H9 (cell line): ENCODE measurements at regions not wholly inside any gene's neighbourhood (a gene's known extent, or its start where the extent isn't known, plus 50 kb on each side); places are given as distances from the start of the nearest gene placed in this dataset.

Experiments
- DNase-seq: peaks from one replicate; pipeline ENCODE4 v3.0.0-alpha.2; 2017
- H2AFZ ChIP-seq: one replicate; pipeline ENCODE4 v1.6.1; 2013; ENCODE audit warnings: mild to moderate bottlenecking, low read length, control low read depth, moderate library complexity
- H2AK5ac ChIP-seq: 2 replicates; pipeline ENCODE4 v1.6.1; 2013; ENCODE audit warnings: low read length, control low read depth, mixed read lengths; ENCODE audit not compliant: insufficient read length
- H2BK120ac ChIP-seq: one replicate; pipeline ENCODE4 v1.6.1; 2013; ENCODE audit warnings: low read depth, mild to moderate bottlenecking, low read length, control low read depth, inconsistent platforms; ENCODE audit not compliant: poor library complexity, severe bottlenecking
- H2BK12ac ChIP-seq: 2 replicates; pipeline ENCODE4 v1.6.1; 2013; ENCODE audit warnings: low read length, control low read depth, mixed read lengths, low read depth; ENCODE audit not compliant: insufficient read length
- H2BK15ac ChIP-seq: 2 replicates; pipeline ENCODE4 v1.6.1; 2013; ENCODE audit warnings: low read depth, low read length, control low read depth
- H2BK20ac ChIP-seq: one replicate; pipeline ENCODE4 v1.6.1; 2013; ENCODE audit warnings: low read depth, mild to moderate bottlenecking, low read length, control low read depth, inconsistent platforms; ENCODE audit not compliant: poor library complexity, severe bottlenecking
- H2BK5ac ChIP-seq: 2 replicates; pipeline ENCODE4 v1.6.1; 2013; ENCODE audit warnings: low read length, control low read depth, mixed read lengths; ENCODE audit not compliant: insufficient read length
- H3K14ac ChIP-seq: 2 replicates; pipeline ENCODE4 v1.6.1; 2013; ENCODE audit warnings: low read length, control low read depth; ENCODE audit not compliant: insufficient read depth
- H3K18ac ChIP-seq: 2 replicates; pipeline ENCODE4 v1.6.1; 2013; ENCODE audit warnings: low read depth, mild to moderate bottlenecking, mixed read lengths, low read length, control low read depth; ENCODE audit not compliant: insufficient read length
- H3K23ac ChIP-seq: 2 replicates; pipeline ENCODE4 v1.6.1; 2013; ENCODE audit warnings: low read length, control low read depth, mixed read lengths, low read depth; ENCODE audit not compliant: insufficient read length
- H3K23me2 ChIP-seq: 2 replicates; pipeline ENCODE4 v1.6.1; 2013; ENCODE audit warnings: low read depth, mild to moderate bottlenecking, mixed read lengths, low read length, control low read depth; ENCODE audit not compliant: insufficient read length, poor library complexity, severe bottlenecking
- H3K27ac ChIP-seq: 2 replicates; pipeline ENCODE4 v1.5.1; 2013; ENCODE audit warnings: low read length, control low read depth, mixed read lengths, low read depth; ENCODE audit not compliant: insufficient read length
- H3K27me3 ChIP-seq: 2 replicates; pipeline ENCODE4 v1.6.1; 2013; ENCODE audit warnings: low read length, control low read depth, inconsistent platforms; ENCODE audit not compliant: insufficient read depth
- H3K4ac ChIP-seq: 2 replicates; pipeline ENCODE4 v1.6.1; 2013; ENCODE audit warnings: low read depth, mild to moderate bottlenecking, control low read depth, inconsistent platforms, low read length, moderate library complexity
- H3K4me1 ChIP-seq: 2 replicates; pipeline ENCODE4 v1.6.1; 2013; ENCODE audit warnings: low read length, control low read depth, inconsistent platforms; ENCODE audit not compliant: insufficient read depth
- H3K4me2 ChIP-seq: 2 replicates; pipeline ENCODE4 v1.6.1; 2013; ENCODE audit warnings: low read length, control low read depth, mixed read lengths; ENCODE audit not compliant: insufficient read length, insufficient read depth
- H3K56ac ChIP-seq: 2 replicates; pipeline ENCODE4 v1.6.1; 2013; ENCODE audit warnings: low read depth, mild to moderate bottlenecking, mixed read lengths, low read length, control low read depth; ENCODE audit not compliant: insufficient read length
- H3K79me1 ChIP-seq: 2 replicates; pipeline ENCODE4 v1.6.1; 2013; ENCODE audit warnings: low read depth, mild to moderate bottlenecking, moderate library complexity, low read length, control low read depth, inconsistent platforms; ENCODE audit not compliant: insufficient read depth, poor library complexity, severe bottlenecking
- H3K79me2 ChIP-seq: 2 replicates; pipeline ENCODE4 v1.6.1; 2013; ENCODE audit warnings: low read length, control low read depth, inconsistent platforms; ENCODE audit not compliant: insufficient read depth
- H3K9ac ChIP-seq: 2 replicates; pipeline ENCODE4 v1.6.1; 2013; ENCODE audit warnings: low read length, control low read depth, mixed read lengths; ENCODE audit not compliant: insufficient read length; ENCODE audit errors: extremely low read depth
- H3K9me3 ChIP-seq: one replicate; pipeline ENCODE4 v1.6.1; 2013; ENCODE audit warnings: low read depth, low read length, inconsistent platforms; ENCODE audit not compliant: control insufficient read depth
- H3T11ph ChIP-seq: one replicate; pipeline ENCODE4 v1.6.1; 2013; ENCODE audit warnings: mild to moderate bottlenecking, low read length, control low read depth, inconsistent platforms
- H4K20me1 ChIP-seq: one replicate; pipeline ENCODE4 v1.6.1; 2013; ENCODE audit not compliant: control insufficient read depth, insufficient read length, insufficient read depth
- H4K5ac ChIP-seq: 2 replicates; pipeline ENCODE4 v1.6.1; 2013; ENCODE audit warnings: low read depth, mild to moderate bottlenecking, mixed read lengths, low read length, control low read depth; ENCODE audit not compliant: insufficient read length
- H4K8ac ChIP-seq: replicated peaks from 2 replicates; pipeline ENCODE4 v1.6.1; 2013; ENCODE audit warnings: low read length, control low read depth, mixed read lengths, low read depth; ENCODE audit not compliant: insufficient read length
- H4K91ac ChIP-seq: 2 replicates; pipeline ENCODE4 v1.6.1; 2013; ENCODE audit warnings: low read depth, mild to moderate bottlenecking, moderate library complexity, mixed read lengths, low read length, control low read depth; ENCODE audit not compliant: insufficient read length
- H3K27ac Mint-ChIP-seq, 3 experiments: 2 replicates in 2 of 3; 3 replicates in 1 of 3; pipeline ENCODE4 v1.8.0; 2020 to 2021; ENCODE audit warnings: mixed read lengths in 3 of 3, mild to moderate bottlenecking in 1 of 3, moderate library complexity in 1 of 3
- H3K27me3 Mint-ChIP-seq: 2 replicates; pipeline ENCODE4 v1.8.0; 2021; ENCODE audit warnings: low read depth, mild to moderate bottlenecking, moderate library complexity, mixed read lengths
- H3K36me3 Mint-ChIP-seq, 3 experiments: 2 replicates in 2 of 3; 3 replicates in 1 of 3; pipeline ENCODE4 v1.8.0; 2020 to 2021; ENCODE audit warnings: low read depth in 3 of 3, mixed read lengths in 3 of 3; ENCODE audit not compliant: insufficient read depth in 1 of 3
- H3K4me1 Mint-ChIP-seq, 2 experiments: 2 replicates each; pipeline ENCODE4 v1.8.0; 2020; ENCODE audit warnings: mixed read lengths in 2 of 2
- H3K4me3 Mint-ChIP-seq, 2 experiments: 2 replicates in 1 of 2; 3 replicates in 1 of 2; pipeline ENCODE4 v1.8.0; 2020 to 2021; ENCODE audit warnings: mild to moderate bottlenecking in 2 of 2, mixed read lengths in 2 of 2, moderate library complexity in 1 of 2
- H3K9me3 Mint-ChIP-seq, 2 experiments: 2 replicates in 1 of 2; 3 replicates in 1 of 2; pipeline ENCODE4 v1.8.0; 2020; ENCODE audit warnings: mild to moderate bottlenecking in 2 of 2, mixed read lengths in 2 of 2, moderate library complexity in 1 of 2
- CTCF ChIP-seq: fragments of 200-600 bp; sonication (generic); conservative IDR thresholded peaks from 3 replicates; pipeline ENCODE4 v1.8.0; 2021; ENCODE audit warnings: antibody characterized with exemption, mild to moderate bottlenecking
- WGBS: extraction: QIAGEN DNeasy Blood & Tissue Kit; methylation state at CpG from one replicate; pipeline ENCODE4 v1.1.7; 2013; ENCODE audit warnings: missing lambda C conversion rate, low lambda C conversion rate, mixed read lengths; ENCODE audit not compliant: insufficient read length; ENCODE audit errors: extremely low coverage; 5-methylcytosine and 5-hydroxymethylcytosine counted together

GRCh38 chr6:65771946-65772345, 64.9 kb upstream of the EYS start:
- Histone ChIP-seq H3K14ac (no peak overlapping the region), H2BK120ac (no peak overlapping the region), H2AFZ (no peak overlapping the region), H2BK20ac (no peak overlapping the region), H3K27ac (no peak overlapping the region), H3K4ac (no peak overlapping the region), H4K8ac (no peak overlapping the region), H2BK15ac (no peak overlapping the region), H2AK5ac (no peak overlapping the region), H3K9me3 (no peaks in the 10 kb centered on the region), H2BK12ac (no peak overlapping the region), H4K91ac (no peak overlapping the region), H3K23ac (no peak overlapping the region), H4K20me1 (no peaks in the 10 kb centered on the region), H2BK5ac (no peak overlapping the region), H3K23me2 (no peaks in the 10 kb centered on the region), H3K79me2 (no peaks in the 10 kb centered on the region), H3K9ac (no peak overlapping the region), H3K27me3 (no peaks in the 10 kb centered on the region), H3K18ac (peak overlapping the region; percentile 50), H3K4me2 (no peak overlapping the region), H3K56ac (no peak overlapping the region), H3K79me1 (no peaks in the 10 kb centered on the region), H3T11ph (no peak overlapping the region), H3K4me1 (no peaks in the 10 kb centered on the region), H4K5ac (peak overlapping the region; percentile 21)
- Mint-ChIP-seq H3K9me3 (peaks cover 0 to 5% of the 10 kb centered on the region in 2 experiments; a peak in 3 of 5 replicates), H3K27me3 (no peaks in the 10 kb centered on the region; the same call in 1 of the 2 replicates), H3K27ac (no peak overlapping the region; a peak in 1 of 7 replicates), H3K36me3 (peaks cover 0 to 6% (median 5%) of the 10 kb centered on the region in 3 experiments; a peak in 3 of 7 replicates), H3K4me1 (peaks cover 13 to 14% of the 10 kb centered on the region in 2 experiments), H3K4me3 (no peak overlapping the region; a peak in 1 of 5 replicates)
- no peak for TF ChIP-seq CTCF
- no peak for DNase-seq
- WGBS: no CpG with 5 or more reads among the region's 3 CpGs
